HepG2 (cell line): ENCODE measurements at regions not wholly inside any gene's neighbourhood (a gene's known extent, or its start where the extent isn't known, plus 50 kb on each side); places are given as distances from the start of the nearest gene placed in this dataset.

Experiments
- ATAC-seq: fragments of 200-7000 bp; cut with Tn5 transposase; 3 replicates; pipeline ENCODE4 v1.9.1; 2020; ENCODE audit warnings: mild to moderate bottlenecking, moderate library complexity
- BruUV-seq: library from RNA; stranded (reverse); fragments of 400-500 nt; replicated peaks from 2 replicates; lab custom pipeline; 2021; lab: Mats Ljungman, UMichigan
- CTCF ChIA-PET: fragments of 300-600 bp; formaldehyde crosslinking; extraction: SDS; loops from one replicate; lab custom pipeline; 2021; ENCODE audit warnings: low total read pairs, inconsistent platforms, low intra/inter-chr PET ratio; lab: Yijun Ruan, JAX
- POLR2A ChIA-PET: fragments of 350-600 bp; sonication (Branson Sonifier 250); formaldehyde crosslinking; loops from one replicate; lab custom pipeline; 2020; ENCODE audit warnings: antibody characterized with exemption, inconsistent platforms; lab: Yijun Ruan, JAX
- DNase-seq: peaks from one replicate; pipeline ENCODE4 v3.0.0-alpha.2; 2015; ENCODE audit warnings: low spot score
- FAIRE-seq: peaks from 3 replicates; lab custom pipeline; 2011; peaks lifted over from hg19 to GRCh38; lab: Jason Lieb, UNC
- H2AFZ ChIP-seq: one replicate; pipeline ENCODE4 v1.6.1; 2011; ENCODE audit warnings: low read length, inconsistent platforms
- H3K27ac ChIP-seq: fragments of 300-600 bp; 3 replicates; pipeline ENCODE4 v1.8.0; 2011; ENCODE audit warnings: mixed run types, mild to moderate bottlenecking, mixed read lengths, low read length, inconsistent platforms; ENCODE audit not compliant: insufficient read depth; ENCODE audit errors: extremely low read length
- H3K27me3 ChIP-seq, 2 experiments: fragments of 200-600 bp in 1 of 2; 2 replicates in 1 of 2; 3 replicates in 1 of 2; pipeline versions ENCODE4 v1.6.0 to v1.8.0; 2011; ENCODE audit warnings: low read length in 2 of 2, mild to moderate bottlenecking in 2 of 2, moderate library complexity in 2 of 2, inconsistent platforms in 1 of 2; ENCODE audit not compliant: insufficient read depth in 2 of 2, control insufficient read depth in 1 of 2
- H3K36me3 ChIP-seq, 2 experiments: fragments of 200-600 bp in 1 of 2; replicated peaks in 1 of 2; 2 replicates in 1 of 2; 3 replicates in 1 of 2; pipeline versions ENCODE4 v1.5.1 to v1.8.0; 2011; ENCODE audit warnings: low read length in 2 of 2, inconsistent platforms in 1 of 2; ENCODE audit not compliant: insufficient read depth in 2 of 2, control insufficient read depth in 1 of 2
- H3K4me1 ChIP-seq: 2 replicates; pipeline ENCODE4 v1.5.1; 2012; ENCODE audit warnings: low read length, inconsistent platforms; ENCODE audit not compliant: insufficient read depth
- H3K4me2 ChIP-seq: 2 replicates; pipeline ENCODE4 v1.6.0; 2011; ENCODE audit warnings: low read depth, low read length, inconsistent platforms
- H3K4me3 ChIP-seq, 3 experiments: fragments of 200-600 bp in 1 of 3; sonication (generic), shearing (Covaris generic) in 1 of 3; replicated peaks in 1 of 3; 2 replicates each; pipeline ENCODE4 v1.5.1; 2011 to 2016; ENCODE audit warnings: low read length in 3 of 3, inconsistent platforms in 2 of 3, low read depth in 2 of 3, mild to moderate bottlenecking in 2 of 3, control low read depth in 1 of 3, mixed read lengths in 1 of 3; ENCODE audit not compliant: insufficient read depth in 1 of 3
- H3K79me2 ChIP-seq: one replicate; pipeline ENCODE4 v1.6.1; 2011; ENCODE audit warnings: low read length, inconsistent platforms; ENCODE audit not compliant: insufficient read depth
- H3K9ac ChIP-seq: 2 replicates; pipeline ENCODE4 v1.6.0; 2011; ENCODE audit warnings: mild to moderate bottlenecking, low read depth, low read length, inconsistent platforms; ENCODE audit not compliant: insufficient read depth
- H3K9me3 ChIP-seq: 2 replicates; pipeline ENCODE4 v1.5.1; 2012; ENCODE audit warnings: mild to moderate bottlenecking, low read length
- H4K20me1 ChIP-seq: 2 replicates; pipeline ENCODE4 v1.6.0; 2011; ENCODE audit warnings: inconsistent platforms, mild to moderate bottlenecking, low read length, moderate library complexity; ENCODE audit not compliant: insufficient read depth
- ARID5B ChIP-seq: IDR thresholded peaks from 2 replicates; pipeline ENCODE4 v1.4.0; 2020; ENCODE audit warnings: mild to moderate bottlenecking, missing genetic modification reagents
- BHLHE40 ChIP-seq: IDR thresholded peaks from 2 replicates; pipeline ENCODE4 v1.6.1; 2011; ENCODE audit warnings: low read length, improper control_type of control experiment
- HNRNPUL1 ChIP-seq: fragments of 200-400 bp; formaldehyde crosslinking; IDR thresholded peaks from 2 replicates; pipeline ENCODE4 v1.6.1; 2017; ENCODE audit warnings: low read depth, mild to moderate bottlenecking, low read length, moderate library complexity
- KDM4B ChIP-seq: sonication (generic); formaldehyde crosslinking; IDR thresholded peaks from 2 replicates; pipeline ENCODE4 v1.4.0; 2020; ENCODE audit warnings: missing genetic modification reagents
- MTF1 ChIP-seq: sonication (generic); formaldehyde crosslinking; IDR thresholded peaks from 2 replicates; pipeline ENCODE4 v1.5.0; 2020; ENCODE audit warnings: missing genetic modification reagents
- RFX1 ChIP-seq: fragments of 450-650 bp; IDR thresholded peaks from 2 replicates; pipeline ENCODE4 v1.6.1; 2017
- SOX6 ChIP-seq, 2 experiments: fragments of 450-650 bp in 1 of 2; sonication (generic) in 1 of 2; formaldehyde crosslinking in 1 of 2; IDR thresholded peaks; 2 replicates each; pipeline versions ENCODE4 v1.4.0 to v1.6.1; 2017 to 2020; ENCODE audit warnings: antibody characterized with exemption in 1 of 2, mild to moderate bottlenecking in 1 of 2, missing genetic modification reagents in 1 of 2
- TFE3 ChIP-seq: IDR thresholded peaks from 2 replicates; pipeline ENCODE4 v1.6.1; 2016
- YEATS2 ChIP-seq: sonication (generic); formaldehyde crosslinking; IDR thresholded peaks from 2 replicates; pipeline ENCODE4 v1.4.0; 2020; ENCODE audit warnings: missing genetic modification reagents, borderline replicate concordance
- ZMYM3 ChIP-seq: sonication (generic); formaldehyde crosslinking; IDR thresholded peaks from 2 replicates; pipeline ENCODE4 v1.5.1; 2020; ENCODE audit warnings: mild to moderate bottlenecking, missing genetic modification reagents
- ZNF253 ChIP-seq: sonication (generic); formaldehyde crosslinking; IDR thresholded peaks from 2 replicates; pipeline ENCODE4 v1.8.0; 2022; ENCODE audit warnings: mild to moderate bottlenecking, missing genetic modification reagents, borderline replicate concordance
- ZNF292 ChIP-seq: sonication (generic); formaldehyde crosslinking; IDR thresholded peaks from 2 replicates; pipeline ENCODE4 v1.8.1; 2022; ENCODE audit warnings: mild to moderate bottlenecking, low read depth, missing genetic modification reagents, borderline replicate concordance
- WGBS: methylation state at CpG from one replicate; pipeline ENCODE4 v1.1.6; 2017; ENCODE audit warnings: low lambda C conversion rate; 5-methylcytosine and 5-hydroxymethylcytosine counted together
- in situ Hi-C: cut with HindIII; loops from 2 replicates; pipeline ENCODE4 v1.10.0; 2017; ENCODE audit warnings: low pct_unique_long_range_greater_than_20kb; ENCODE audit not compliant: extremely low pct_ligation_motif_present
- intact Hi-C: fragments of 100-400 bp; cut with micrococcal nuclease; formaldehyde crosslinking; loops from one replicate; pipeline ENCODE4 v1.10.0; 2022; ENCODE audit not compliant: unreplicated experiment

DNA sequence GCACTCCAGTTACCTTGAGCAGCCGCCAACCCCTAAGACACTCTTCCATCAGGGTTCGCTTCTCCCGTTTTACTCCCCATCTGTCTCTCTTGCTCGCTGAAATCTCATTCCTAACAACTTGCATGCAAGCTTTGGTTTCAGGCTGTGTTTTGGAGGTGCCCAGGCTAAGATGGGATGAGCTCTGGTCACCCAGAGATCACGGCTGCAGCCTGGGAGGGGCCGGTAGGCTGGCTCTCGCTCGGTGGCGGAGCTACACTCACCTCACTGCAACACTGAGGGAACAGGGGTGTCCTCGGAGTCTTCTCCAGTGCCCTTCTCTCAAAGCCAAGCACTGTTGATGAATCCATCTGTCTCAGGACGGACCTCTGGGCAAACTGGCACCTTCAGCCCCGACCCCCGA is 197.5 kb downstream of the BARX2 start:
- whole genome bisulfite sequencing, result 38% methylated on average over 10 of the region's 13 CpGs
- H3K27ac ChIP-seq, result no peak overlapping the region
- in situ Hi-C loops, result no loop called here
- no peak overlapping the region for H3K9ac ChIP-seq
- H3K27me3 ChIP-seq, result peaks cover 2 to 14% of the 10 kb centered on the region in 2 experiments; a peak in 3 of 5 replicates
- no peaks in the 10 kb centered on the region for H3K36me3 ChIP-seq
- POLR2A ChIA-PET, result no interaction called here
- no peak overlapping the region for H3K4me3 ChIP-seq
- no peak for FAIRE-seq
- no peak for TF ChIP-seq ZNF253 (CRISPR knock-in tag)
- no peak for TF ChIP-seq SOX6 (IDR thresholded peaks at IDR 0.05)
- TF ChIP-seq SOX6 (CRISPR knock-in tag; IDR thresholded peaks at IDR 0.05), result no peak
- TF ChIP-seq YEATS2, result no peak
- no peak for TF ChIP-seq TFE3 (CRISPR knock-in tag)
- no peak for TF ChIP-seq ARID5B (CRISPR knock-in tag)
- TF ChIP-seq RFX1, result no peak
- TF ChIP-seq BHLHE40, result no peak
- no peak for TF ChIP-seq ZNF292
- no peak for TF ChIP-seq KDM4B (CRISPR knock-in tag)
- no peak for TF ChIP-seq HNRNPUL1
- no peak for TF ChIP-seq ZMYM3 (CRISPR knock-in tag)
- no peak for TF ChIP-seq MTF1 (CRISPR knock-in tag)
- CTCF ChIA-PET, result no interaction called here
- H3K9me3 ChIP-seq, result peaks cover 6% of the 10 kb centered on the region; the same call in 1 of the 2 replicates
- no peaks in the 10 kb centered on the region for H4K20me1 ChIP-seq
- ATAC-seq, result no peak
- H3K4me1 ChIP-seq, result no peaks in the 10 kb centered on the region
- H3K4me2 ChIP-seq, result no peak overlapping the region
- intact Hi-C loops, result loop anchor here (2.0 kb wide), 1 partner anchor 196 kb away; no protein-coding TSS in a partner anchor
- no peaks in the 10 kb centered on the region for H3K79me2 ChIP-seq
- BruUV-seq, result no TSS peak
- no peak overlapping the region for H2AFZ ChIP-seq
- DNase-seq, result no peak
